ENCODE measurements at regions not wholly inside any gene's neighbourhood (a gene's known extent, or its start where the extent isn't known, plus 50 kb on each side); places are given as distances from the start of the nearest gene placed in this dataset.

DNA sequence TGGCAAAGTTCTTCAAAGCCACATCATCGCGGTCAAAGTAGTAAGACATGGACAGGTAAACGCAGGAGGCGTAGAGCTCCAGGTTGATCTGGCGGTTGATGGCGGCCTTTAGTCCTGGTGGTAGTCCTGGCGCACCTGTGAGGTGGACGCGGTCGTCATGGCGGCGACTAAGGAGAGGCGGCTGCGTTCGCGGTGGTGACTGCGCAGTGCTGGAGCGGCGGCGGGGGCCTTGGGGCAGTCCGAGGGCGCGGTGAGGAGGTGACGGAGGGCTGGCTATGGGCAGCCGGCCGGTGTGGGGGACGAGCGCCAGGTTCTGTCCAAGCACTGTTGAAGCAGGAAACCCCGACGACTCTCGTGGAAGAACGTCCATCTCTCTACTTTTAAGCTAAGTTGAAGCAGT is 136.8 kb downstream of the BASP1 start:
- no peak for DNase-seq
- H3K4me1 ChIP-seq (ENCODE audit: control extremely low read depth in 1 of 4, control insufficient read depth in 4 of 4, insufficient read depth in 4 of 4, low read length in 3 of 4) = no peaks in the 10 kb centered on the region
- H3K27me3 ChIP-seq (replicated peaks in 2 of 5; ENCODE audit: control insufficient read depth in 4 of 5, insufficient read depth in 5 of 5, low read length in 4 of 5) = no peaks in the 10 kb centered on the region
- H3K4me3 ChIP-seq (ENCODE audit: control insufficient read depth in 1 of 7, extremely low read depth in 1 of 7, insufficient read depth in 4 of 7, low read depth in 2 of 7, low read length in 6 of 7) = no peak overlapping the region
- peaks cover 0 to 2% (median 0%) of the 10 kb centered on the region in 5 experiments for H3K9me3 ChIP-seq (ENCODE audit: control extremely low read depth in 1 of 5, control insufficient read depth in 4 of 5, insufficient read depth in 2 of 5, low read depth in 1 of 5, low read length in 4 of 5)
- no peaks in the 10 kb centered on the region for H3K36me3 ChIP-seq (ENCODE audit: control insufficient read depth in 4 of 4, insufficient read depth in 4 of 4, low read length in 3 of 4)
- WGBS (ENCODE audit: insufficient coverage) = 95% methylated on average over 26 of the region's 32 CpGs
- ChIA-PET CTCF (no interaction called here), POLR2A (no interaction called here)
- no peak overlapping the region for H3K27ac ChIP-seq (ENCODE audit: insufficient read depth in 1 of 2, low read depth in 1 of 2, low read length in 2 of 2, poor library complexity in 1 of 2, severe bottlenecking in 2 of 2)

DNA sequence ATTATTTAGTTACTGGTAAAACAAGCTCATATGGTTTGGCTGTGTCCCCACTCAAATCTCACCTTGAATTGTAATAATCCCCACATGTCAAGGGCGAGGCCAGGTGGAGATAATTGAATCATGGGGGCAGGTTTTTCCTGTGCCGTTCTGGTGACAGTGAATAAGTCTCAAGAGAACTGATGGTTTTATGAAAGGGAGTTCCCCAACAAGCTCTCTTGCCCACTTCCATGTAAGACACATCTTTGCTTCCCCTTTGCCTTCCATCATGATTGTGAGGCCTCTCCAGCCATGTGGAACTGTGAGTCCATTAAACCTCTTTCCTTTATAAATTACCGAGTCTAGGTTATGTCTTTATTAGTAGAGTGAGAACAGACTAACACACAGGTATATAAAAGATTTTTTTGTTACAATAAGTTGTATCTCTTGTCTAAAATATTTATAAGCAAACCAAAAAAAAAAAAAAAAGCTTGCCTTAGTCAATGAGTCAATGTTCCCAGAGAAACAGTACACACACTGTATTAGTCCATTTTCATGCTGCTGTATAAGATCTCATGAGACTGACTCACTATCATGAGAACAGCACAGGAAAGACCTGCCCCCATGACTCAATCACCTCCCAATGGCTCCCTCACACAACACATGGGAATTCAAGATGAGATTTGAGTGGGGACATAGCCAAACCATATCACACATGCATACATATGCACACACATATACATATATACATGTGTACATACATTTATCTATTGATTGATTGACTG is 138.3 kb downstream of the BASP1 start:
- peak in 1 of 3 donors; percentile 5 for DNase-seq
- WGBS (ENCODE audit: insufficient coverage) = no CpG with 5 or more reads among the region's 3 CpGs
- no peak overlapping the region for H3K27ac ChIP-seq (ENCODE audit: insufficient read depth in 1 of 2, low read depth in 1 of 2, low read length in 2 of 2, poor library complexity in 1 of 2, severe bottlenecking in 2 of 2)
- no peaks in the 10 kb centered on the region for H3K36me3 ChIP-seq (ENCODE audit: control insufficient read depth in 4 of 4, insufficient read depth in 4 of 4, low read length in 3 of 4)
- H3K4me1 ChIP-seq (ENCODE audit: control extremely low read depth in 1 of 4, control insufficient read depth in 4 of 4, insufficient read depth in 4 of 4, low read length in 3 of 4) = no peaks in the 10 kb centered on the region
- ChIA-PET POLR2A (no interaction called here), CTCF (no interaction called here)
- peaks cover 0 to 2% (median 0%) of the 10 kb centered on the region in 5 experiments for H3K9me3 ChIP-seq (ENCODE audit: control extremely low read depth in 1 of 5, control insufficient read depth in 4 of 5, insufficient read depth in 2 of 5, low read depth in 1 of 5, low read length in 4 of 5)
- H3K4me3 ChIP-seq (ENCODE audit: control insufficient read depth in 1 of 7, extremely low read depth in 1 of 7, insufficient read depth in 4 of 7, low read depth in 2 of 7, low read length in 6 of 7) = no peak overlapping the region
- H3K27me3 ChIP-seq (replicated peaks in 2 of 5; ENCODE audit: control insufficient read depth in 4 of 5, insufficient read depth in 5 of 5, low read length in 4 of 5) = no peaks in the 10 kb centered on the region

DNA sequence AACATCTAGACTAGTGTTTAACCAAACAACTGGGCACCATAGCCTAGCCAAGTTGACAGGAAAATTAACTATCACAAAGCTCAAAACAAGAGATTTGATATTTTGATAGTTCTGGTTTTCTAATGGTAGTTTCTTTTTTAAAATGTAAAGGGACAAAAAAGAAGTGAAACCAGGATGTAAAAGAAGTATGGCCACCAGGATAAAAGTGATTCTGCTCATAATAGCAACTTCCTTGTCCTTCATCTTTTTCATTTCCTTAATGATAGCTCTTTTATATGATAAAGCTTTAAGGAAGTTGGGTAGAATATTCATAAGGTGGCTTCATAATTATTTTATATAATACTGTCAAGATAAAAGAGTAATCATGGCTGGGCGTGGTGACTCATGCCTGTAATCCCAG is 139.1 kb downstream of the BASP1 start:
- ChIA-PET CTCF (no interaction called here), POLR2A (no interaction called here)
- Histone ChIP-seq H3K27me3 (replicated peaks in 2 of 5; ENCODE audit: control insufficient read depth in 4 of 5, insufficient read depth in 5 of 5, low read length in 4 of 5) (no peaks in the 10 kb centered on the region), H3K4me3 (ENCODE audit: control insufficient read depth in 1 of 7, extremely low read depth in 1 of 7, insufficient read depth in 4 of 7, low read depth in 2 of 7, low read length in 6 of 7) (no peak overlapping the region), H3K9me3 (ENCODE audit: control extremely low read depth in 1 of 5, control insufficient read depth in 4 of 5, insufficient read depth in 2 of 5, low read depth in 1 of 5, low read length in 4 of 5) (peaks cover 0 to 2% (median 0%) of the 10 kb centered on the region in 5 experiments), H3K36me3 (ENCODE audit: control insufficient read depth in 4 of 4, insufficient read depth in 4 of 4, low read length in 3 of 4) (no peaks in the 10 kb centered on the region), H3K27ac (ENCODE audit: insufficient read depth in 1 of 2, low read depth in 1 of 2, low read length in 2 of 2, poor library complexity in 1 of 2, severe bottlenecking in 2 of 2) (no peak overlapping the region), H3K4me1 (ENCODE audit: control extremely low read depth in 1 of 4, control insufficient read depth in 4 of 4, insufficient read depth in 4 of 4, low read length in 3 of 4) (no peaks in the 10 kb centered on the region)
- WGBS (ENCODE audit: insufficient coverage) = no CpG with 5 or more reads among the region's 1 CpG
- DNase-seq = no peak

DNA sequence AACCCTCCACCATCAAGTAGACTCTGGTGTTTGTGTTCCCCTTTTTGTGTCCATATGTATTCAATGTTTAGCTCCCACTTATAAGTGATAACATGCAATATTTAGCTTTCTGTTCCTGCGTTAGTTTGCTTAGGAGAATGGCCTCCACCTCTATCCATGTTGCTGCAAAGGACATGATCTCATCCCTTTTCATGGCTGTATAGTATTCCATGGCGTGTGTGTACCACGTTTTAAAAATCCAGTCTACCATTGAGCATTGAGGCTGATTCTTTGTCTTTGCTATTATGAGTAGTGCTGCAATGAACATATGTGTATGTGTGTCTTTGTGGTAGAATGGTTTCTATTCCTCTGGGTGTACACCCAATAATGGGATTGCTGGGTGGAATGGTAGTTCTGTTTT is 140.1 kb downstream of the BASP1 start:
- no peaks in the 10 kb centered on the region for H3K27me3 ChIP-seq (replicated peaks in 2 of 5; ENCODE audit: control insufficient read depth in 4 of 5, insufficient read depth in 5 of 5, low read length in 4 of 5)
- ChIA-PET CTCF (no interaction called here), POLR2A (no interaction called here)
- no peaks in the 10 kb centered on the region for H3K4me1 ChIP-seq (ENCODE audit: control extremely low read depth in 1 of 4, control insufficient read depth in 4 of 4, insufficient read depth in 4 of 4, low read length in 3 of 4)
- H3K27ac ChIP-seq (ENCODE audit: insufficient read depth in 1 of 2, low read depth in 1 of 2, low read length in 2 of 2, poor library complexity in 1 of 2, severe bottlenecking in 2 of 2) = no peak overlapping the region
- no peak for DNase-seq
- no peaks in the 10 kb centered on the region for H3K36me3 ChIP-seq (ENCODE audit: control insufficient read depth in 4 of 4, insufficient read depth in 4 of 4, low read length in 3 of 4)
- peaks cover 0 to 2% (median 0%) of the 10 kb centered on the region in 5 experiments for H3K9me3 ChIP-seq (ENCODE audit: control extremely low read depth in 1 of 5, control insufficient read depth in 4 of 5, insufficient read depth in 2 of 5, low read depth in 1 of 5, low read length in 4 of 5)
- WGBS (ENCODE audit: insufficient coverage) = 92% methylated on average over 2 of the region's 3 CpGs
- no peak overlapping the region for H3K4me3 ChIP-seq (ENCODE audit: control insufficient read depth in 1 of 7, extremely low read depth in 1 of 7, insufficient read depth in 4 of 7, low read depth in 2 of 7, low read length in 6 of 7)

DNA sequence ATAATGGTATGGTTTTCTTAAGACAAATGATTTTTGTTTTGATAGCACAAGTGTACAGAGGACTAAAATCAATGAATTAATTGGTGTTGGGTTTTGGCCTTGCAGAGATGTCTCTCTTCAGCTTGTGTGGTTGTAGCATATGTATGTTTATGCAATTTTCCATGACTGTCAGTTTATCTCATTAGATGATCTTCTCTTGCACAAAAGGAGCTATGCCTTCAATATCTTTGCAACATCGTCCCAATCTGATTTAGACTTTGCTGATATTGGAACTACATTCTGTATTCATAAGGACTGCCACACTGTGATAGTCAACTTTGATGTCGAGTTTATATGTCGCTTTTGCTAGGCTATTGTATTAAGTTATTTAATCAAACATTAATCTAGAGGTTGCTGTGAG is 140.0 kb upstream of the TAF11L2 start:
- ChIA-PET CTCF (no interaction called here), POLR2A (no interaction called here)
- Histone ChIP-seq H3K36me3 (ENCODE audit: control insufficient read depth in 4 of 4, insufficient read depth in 4 of 4, low read length in 3 of 4) (no peaks in the 10 kb centered on the region), H3K9me3 (ENCODE audit: control extremely low read depth in 1 of 5, control insufficient read depth in 4 of 5, insufficient read depth in 2 of 5, low read depth in 1 of 5, low read length in 4 of 5) (peaks cover 0 to 2% (median 0%) of the 10 kb centered on the region in 5 experiments), H3K27me3 (replicated peaks in 2 of 5; ENCODE audit: control insufficient read depth in 4 of 5, insufficient read depth in 5 of 5, low read length in 4 of 5) (no peaks in the 10 kb centered on the region), H3K27ac (ENCODE audit: insufficient read depth in 1 of 2, low read depth in 1 of 2, low read length in 2 of 2, poor library complexity in 1 of 2, severe bottlenecking in 2 of 2) (no peak overlapping the region), H3K4me3 (ENCODE audit: control insufficient read depth in 1 of 7, extremely low read depth in 1 of 7, insufficient read depth in 4 of 7, low read depth in 2 of 7, low read length in 6 of 7) (no peak overlapping the region), H3K4me1 (ENCODE audit: control extremely low read depth in 1 of 4, control insufficient read depth in 4 of 4, insufficient read depth in 4 of 4, low read length in 3 of 4) (no peaks in the 10 kb centered on the region)
- WGBS (ENCODE audit: insufficient coverage) = 60% methylated on average over 1 of the region's 3 CpGs
- no peak for DNase-seq

DNA sequence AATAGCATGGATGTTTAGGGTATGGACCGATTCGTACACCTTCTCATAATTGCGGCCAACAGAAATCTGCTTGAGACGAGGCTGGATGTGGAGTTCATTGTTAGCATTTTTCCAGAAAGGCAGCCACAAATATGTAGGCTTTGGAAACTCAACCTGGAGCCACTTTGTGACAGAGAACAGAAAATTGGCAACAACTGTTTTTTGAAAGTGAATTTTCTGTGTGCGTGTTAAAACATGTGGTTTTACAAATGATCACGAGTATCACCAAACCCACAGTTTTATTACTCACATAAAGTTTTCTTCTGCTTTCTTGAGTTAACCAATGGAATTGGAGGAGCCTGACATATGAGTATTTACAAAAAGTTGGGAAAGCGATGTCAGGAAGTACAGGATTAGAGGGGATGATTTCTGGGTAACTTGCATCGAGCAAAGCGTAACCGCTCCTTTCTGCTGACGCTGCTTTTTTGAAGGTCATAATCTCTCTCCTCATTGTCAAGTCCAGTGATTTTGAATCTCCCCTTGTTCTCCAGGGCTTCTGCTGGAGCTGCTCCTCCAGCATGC is 138.5 kb upstream of the TAF11L2 start:
- Histone ChIP-seq H3K27me3 (replicated peaks in 2 of 5; ENCODE audit: control insufficient read depth in 4 of 5, insufficient read depth in 5 of 5, low read length in 4 of 5) (no peaks in the 10 kb centered on the region), H3K9me3 (ENCODE audit: control extremely low read depth in 1 of 5, control insufficient read depth in 4 of 5, insufficient read depth in 2 of 5, low read depth in 1 of 5, low read length in 4 of 5) (peaks cover 0 to 2% (median 0%) of the 10 kb centered on the region in 5 experiments), H3K27ac (ENCODE audit: insufficient read depth in 1 of 2, low read depth in 1 of 2, low read length in 2 of 2, poor library complexity in 1 of 2, severe bottlenecking in 2 of 2) (no peak overlapping the region), H3K4me1 (ENCODE audit: control extremely low read depth in 1 of 4, control insufficient read depth in 4 of 4, insufficient read depth in 4 of 4, low read length in 3 of 4) (no peaks in the 10 kb centered on the region), H3K4me3 (ENCODE audit: control insufficient read depth in 1 of 7, extremely low read depth in 1 of 7, insufficient read depth in 4 of 7, low read depth in 2 of 7, low read length in 6 of 7) (no peak overlapping the region), H3K36me3 (ENCODE audit: control insufficient read depth in 4 of 4, insufficient read depth in 4 of 4, low read length in 3 of 4) (no peaks in the 10 kb centered on the region)
- POLR2A ChIA-PET = no interaction called here
- CTCF ChIA-PET = no interaction called here
- 91% methylated on average over 9 of the region's 11 CpGs for WGBS (ENCODE audit: insufficient coverage)
- no peak for DNase-seq

DNA sequence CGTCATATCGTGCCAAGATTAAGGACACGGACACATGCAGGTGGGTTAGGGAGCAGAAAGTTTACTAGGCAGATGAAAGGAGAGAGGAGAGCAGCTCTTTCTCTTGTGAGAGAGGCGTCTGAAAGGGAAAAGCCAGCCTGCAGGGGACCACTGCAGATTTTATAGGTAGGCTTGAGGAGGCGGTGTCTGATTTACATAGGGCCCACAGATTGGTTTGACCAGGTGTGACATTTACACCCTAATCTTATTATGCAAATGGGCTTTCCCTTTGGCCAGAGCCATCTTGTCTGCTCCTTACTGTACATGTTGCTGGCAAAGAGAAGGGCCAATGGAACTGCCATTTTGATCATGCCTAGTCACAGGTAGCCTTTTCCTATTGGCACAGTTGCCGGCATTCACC is 137.2 kb upstream of the TAF11L2 start:
- DNase-seq = no peak
- Histone ChIP-seq H3K9me3 (ENCODE audit: control extremely low read depth in 1 of 5, control insufficient read depth in 4 of 5, insufficient read depth in 2 of 5, low read depth in 1 of 5, low read length in 4 of 5) (peaks cover 0 to 2% (median 0%) of the 10 kb centered on the region in 5 experiments), H3K27ac (ENCODE audit: insufficient read depth in 1 of 2, low read depth in 1 of 2, low read length in 2 of 2, poor library complexity in 1 of 2, severe bottlenecking in 2 of 2) (no peak overlapping the region), H3K27me3 (replicated peaks in 2 of 5; ENCODE audit: control insufficient read depth in 4 of 5, insufficient read depth in 5 of 5, low read length in 4 of 5) (no peaks in the 10 kb centered on the region), H3K36me3 (ENCODE audit: control insufficient read depth in 4 of 4, insufficient read depth in 4 of 4, low read length in 3 of 4) (no peaks in the 10 kb centered on the region), H3K4me1 (ENCODE audit: control extremely low read depth in 1 of 4, control insufficient read depth in 4 of 4, insufficient read depth in 4 of 4, low read length in 3 of 4) (no peaks in the 10 kb centered on the region), H3K4me3 (ENCODE audit: control insufficient read depth in 1 of 7, extremely low read depth in 1 of 7, insufficient read depth in 4 of 7, low read depth in 2 of 7, low read length in 6 of 7) (no peak overlapping the region)
- ChIA-PET CTCF (no interaction called here), POLR2A (no interaction called here)
- WGBS (ENCODE audit: insufficient coverage) = 100% methylated on average over 5 of the region's 6 CpGs
